PFSK-1 (cell line): ENCODE measurements at regions not wholly inside any gene's neighbourhood (a gene's known extent, or its start where the extent isn't known, plus 50 kb on each side); places are given as distances from the start of the nearest gene placed in this dataset.

Experiments
- FOXP2 ChIP-seq: optimal IDR thresholded peaks from 2 replicates; pipeline ENCODE3; 2011; ENCODE audit warnings: borderline replicate concordance, control low read depth, inconsistent platforms; ENCODE audit not compliant: insufficient read depth; ENCODE audit errors: extremely low read length, extremely low read depth
- POLR2AphosphoS5 ChIP-seq: IDR thresholded peaks from 2 replicates; pipeline ENCODE4 v1.6.1; 2012; ENCODE audit warnings: low read depth, mild to moderate bottlenecking, control low read depth, low read length, moderate library complexity
- SIN3A ChIP-seq: IDR thresholded peaks from 2 replicates; pipeline ENCODE4 v1.6.1; 2012; ENCODE audit warnings: mild to moderate bottlenecking, low read length, moderate library complexity, borderline replicate concordance; ENCODE audit not compliant: insufficient read depth
- TAF1 ChIP-seq: IDR thresholded peaks from 2 replicates; pipeline ENCODE4 v1.6.1; 2012; ENCODE audit warnings: low read length, control low read depth, borderline replicate concordance; ENCODE audit not compliant: insufficient read depth
- TF ChIP-seq, protein P1 (sequence below), 2 experiments: IDR thresholded peaks; 2 replicates each; pipeline versions ENCODE4 v1.6.1 to v1.8.0; 2011 to 2012; ENCODE audit warnings: low read depth in 2 of 2, low read length in 2 of 2, control low read depth in 1 of 2, inconsistent platforms in 1 of 2, mild to moderate bottlenecking in 1 of 2, moderate library complexity in 1 of 2; ENCODE audit not compliant: insufficient read depth in 1 of 2

DNA sequence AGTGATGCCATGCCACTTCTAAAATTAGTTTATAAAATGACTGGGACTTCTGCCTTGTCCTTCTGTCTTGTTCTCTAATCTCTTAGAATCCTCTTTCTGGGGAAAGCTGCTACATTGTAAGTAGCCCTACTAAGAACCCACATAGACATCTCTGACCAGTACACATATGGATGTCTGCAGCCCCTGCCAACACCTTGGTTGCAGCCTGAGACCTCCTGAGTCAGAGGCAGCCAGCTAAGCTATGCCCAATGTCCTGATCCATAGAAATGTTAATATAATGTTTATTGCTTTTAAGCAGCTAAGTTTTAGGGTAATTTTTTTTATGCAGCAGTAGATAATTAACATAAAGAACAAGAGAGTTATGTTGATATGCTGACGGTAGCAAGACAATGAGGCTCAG is 1029.5 kb upstream of the INTU start:
- TF ChIP-seq FOXP2 (no peak), POLR2AphosphoS5 (no peak), SIN3A (no peak), TAF1 (no peak)
- TF ChIP-seq, protein P1, sequence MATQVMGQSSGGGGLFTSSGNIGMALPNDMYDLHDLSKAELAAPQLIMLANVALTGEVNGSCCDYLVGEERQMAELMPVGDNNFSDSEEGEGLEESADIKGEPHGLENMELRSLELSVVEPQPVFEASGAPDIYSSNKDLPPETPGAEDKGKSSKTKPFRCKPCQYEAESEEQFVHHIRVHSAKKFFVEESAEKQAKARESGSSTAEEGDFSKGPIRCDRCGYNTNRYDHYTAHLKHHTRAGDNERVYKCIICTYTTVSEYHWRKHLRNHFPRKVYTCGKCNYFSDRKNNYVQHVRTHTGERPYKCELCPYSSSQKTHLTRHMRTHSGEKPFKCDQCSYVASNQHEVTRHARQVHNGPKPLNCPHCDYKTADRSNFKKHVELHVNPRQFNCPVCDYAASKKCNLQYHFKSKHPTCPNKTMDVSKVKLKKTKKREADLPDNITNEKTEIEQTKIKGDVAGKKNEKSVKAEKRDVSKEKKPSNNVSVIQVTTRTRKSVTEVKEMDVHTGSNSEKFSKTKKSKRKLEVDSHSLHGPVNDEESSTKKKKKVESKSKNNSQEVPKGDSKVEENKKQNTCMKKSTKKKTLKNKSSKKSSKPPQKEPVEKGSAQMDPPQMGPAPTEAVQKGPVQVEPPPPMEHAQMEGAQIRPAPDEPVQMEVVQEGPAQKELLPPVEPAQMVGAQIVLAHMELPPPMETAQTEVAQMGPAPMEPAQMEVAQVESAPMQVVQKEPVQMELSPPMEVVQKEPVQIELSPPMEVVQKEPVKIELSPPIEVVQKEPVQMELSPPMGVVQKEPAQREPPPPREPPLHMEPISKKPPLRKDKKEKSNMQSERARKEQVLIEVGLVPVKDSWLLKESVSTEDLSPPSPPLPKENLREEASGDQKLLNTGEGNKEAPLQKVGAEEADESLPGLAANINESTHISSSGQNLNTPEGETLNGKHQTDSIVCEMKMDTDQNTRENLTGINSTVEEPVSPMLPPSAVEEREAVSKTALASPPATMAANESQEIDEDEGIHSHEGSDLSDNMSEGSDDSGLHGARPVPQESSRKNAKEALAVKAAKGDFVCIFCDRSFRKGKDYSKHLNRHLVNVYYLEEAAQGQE (IDR thresholded peaks at IDR 0.05; ENCODE audit: insufficient read depth in 1 of 2, low read depth in 2 of 2, low read length in 2 of 2) = no peak

DNA sequence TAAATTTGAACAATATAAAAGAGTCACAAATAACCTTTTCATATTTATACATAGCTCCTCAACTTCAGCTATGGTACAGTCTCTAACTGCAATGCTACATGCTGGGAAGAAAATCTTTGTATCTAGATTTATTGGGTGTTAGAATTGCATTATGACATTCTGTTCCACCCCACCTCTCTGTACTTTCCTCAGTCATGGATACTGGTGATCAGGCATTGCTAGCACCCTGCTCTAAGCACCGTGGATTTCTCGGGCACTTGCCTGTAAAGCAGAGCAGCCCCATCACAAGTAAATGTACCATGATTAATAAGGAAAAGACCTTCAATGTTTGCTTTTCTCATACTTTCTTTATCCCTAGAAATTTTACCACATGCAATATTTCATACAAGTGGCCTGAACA is 1028.9 kb upstream of the INTU start:
- TF ChIP-seq, protein P1 (IDR thresholded peaks at IDR 0.05; ENCODE audit: insufficient read depth in 1 of 2, low read depth in 2 of 2, low read length in 2 of 2) = no peak
- TF ChIP-seq TAF1 (no peak), POLR2AphosphoS5 (no peak), FOXP2 (no peak), SIN3A (no peak)

DNA sequence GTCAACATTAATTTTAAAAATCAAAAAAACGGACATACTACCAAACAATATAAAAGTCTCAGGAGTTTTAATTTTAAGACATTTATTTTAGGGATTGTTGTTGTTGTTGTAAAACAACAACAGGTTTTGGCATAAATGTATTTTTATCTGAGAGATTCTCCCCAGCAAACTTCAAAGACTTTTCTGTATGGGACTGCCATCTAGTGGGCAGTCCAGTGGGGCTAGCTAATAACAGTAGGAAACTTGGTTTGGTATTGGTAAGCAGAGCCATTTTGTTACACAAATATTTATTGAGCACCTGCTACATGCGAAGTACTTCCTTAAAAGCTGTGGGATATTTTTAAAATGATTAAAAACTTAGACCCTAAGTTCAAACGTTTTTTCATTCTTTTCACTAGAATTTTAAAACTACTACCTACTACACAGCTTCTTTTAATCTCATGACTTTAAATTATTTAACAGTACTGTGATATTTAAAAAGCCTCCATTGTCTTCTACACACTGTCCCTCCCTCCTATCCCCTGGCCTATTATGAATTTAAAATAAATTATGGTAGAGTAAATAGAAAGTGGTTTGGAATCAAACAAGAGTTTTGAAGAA is 1028.4 kb upstream of the INTU start:
- TF ChIP-seq POLR2AphosphoS5 (no peak), TAF1 (no peak), FOXP2 (no peak), SIN3A (no peak)
- TF ChIP-seq, protein P1 (IDR thresholded peaks at IDR 0.05; ENCODE audit: insufficient read depth in 1 of 2, low read depth in 2 of 2, low read length in 2 of 2) = no peak

DNA sequence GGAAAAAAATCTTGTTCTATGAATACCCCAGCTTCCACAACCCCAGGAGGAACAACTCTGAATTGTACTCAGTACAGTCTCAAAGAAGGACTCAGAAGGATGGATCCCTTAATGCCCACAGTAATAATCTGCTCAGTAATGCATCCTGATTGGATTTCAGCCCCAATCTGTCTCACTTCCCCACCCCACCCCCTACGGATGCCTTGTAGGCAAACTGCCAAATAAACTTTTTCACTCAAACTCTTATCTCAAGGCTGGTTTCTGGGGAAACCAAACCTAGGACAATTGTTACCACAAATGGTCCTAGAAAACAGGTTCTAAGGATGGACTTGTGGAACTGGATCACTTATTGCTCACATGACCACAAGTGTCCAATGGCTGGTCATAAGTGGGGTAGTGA is 1021.8 kb upstream of the INTU start:
- TF ChIP-seq FOXP2 (no peak), SIN3A (no peak), TAF1 (no peak), POLR2AphosphoS5 (no peak)
- TF ChIP-seq, protein P1 (IDR thresholded peaks at IDR 0.05; ENCODE audit: insufficient read depth in 1 of 2, low read depth in 2 of 2, low read length in 2 of 2) = no peak

DNA sequence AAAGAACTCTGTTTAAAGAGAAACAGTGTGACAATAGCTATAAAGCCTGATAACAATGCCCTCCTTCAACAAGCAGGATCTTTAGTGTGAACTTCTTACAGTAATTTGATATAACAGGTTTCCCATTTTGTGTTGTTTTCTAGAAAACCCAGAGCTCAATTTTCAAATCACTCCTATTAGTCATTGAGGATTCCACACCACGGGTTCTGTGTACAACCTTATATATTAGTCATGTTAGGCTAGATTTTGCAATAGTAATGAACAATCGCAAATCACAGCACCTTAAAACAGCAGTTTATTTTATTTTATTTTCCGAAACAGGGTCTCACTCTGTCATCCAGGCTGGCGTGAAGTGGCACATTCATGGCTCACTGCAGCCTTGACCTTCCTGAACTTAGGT is 1020.9 kb upstream of the INTU start:
- TF ChIP-seq, protein P1 (IDR thresholded peaks at IDR 0.05; ENCODE audit: insufficient read depth in 1 of 2, low read depth in 2 of 2, low read length in 2 of 2) = no peak
- no peak for TF ChIP-seq FOXP2
- TF ChIP-seq SIN3A = no peak
- TF ChIP-seq TAF1 = no peak
- TF ChIP-seq POLR2AphosphoS5 = no peak
